ENCODE measurements at regions not wholly inside any gene's neighbourhood (a gene's known extent, or its start where the extent isn't known, plus 50 kb on each side); places are given as distances from the start of the nearest gene placed in this dataset.

DNA sequence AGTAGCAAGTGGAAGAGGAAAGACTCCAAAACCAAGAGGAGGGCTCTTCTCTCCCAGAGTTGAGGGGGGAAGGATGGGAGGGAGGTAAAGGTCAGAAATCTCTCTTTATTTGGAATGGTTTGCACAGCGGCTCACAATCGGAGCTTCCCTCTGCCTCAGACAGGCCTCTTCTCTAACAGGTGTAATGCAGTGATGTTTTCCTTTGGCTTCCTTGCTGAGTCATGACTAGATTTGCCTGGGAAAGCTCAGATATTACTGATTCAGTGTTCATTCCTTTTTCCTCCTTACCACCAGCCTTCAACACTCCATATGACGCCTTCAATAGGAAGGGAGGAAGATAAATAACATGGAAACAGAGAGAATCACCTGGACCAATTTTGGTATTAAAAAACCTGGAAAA, 136.6 kb downstream of the RNF152 start:
- no peak for DNase-seq

DNA sequence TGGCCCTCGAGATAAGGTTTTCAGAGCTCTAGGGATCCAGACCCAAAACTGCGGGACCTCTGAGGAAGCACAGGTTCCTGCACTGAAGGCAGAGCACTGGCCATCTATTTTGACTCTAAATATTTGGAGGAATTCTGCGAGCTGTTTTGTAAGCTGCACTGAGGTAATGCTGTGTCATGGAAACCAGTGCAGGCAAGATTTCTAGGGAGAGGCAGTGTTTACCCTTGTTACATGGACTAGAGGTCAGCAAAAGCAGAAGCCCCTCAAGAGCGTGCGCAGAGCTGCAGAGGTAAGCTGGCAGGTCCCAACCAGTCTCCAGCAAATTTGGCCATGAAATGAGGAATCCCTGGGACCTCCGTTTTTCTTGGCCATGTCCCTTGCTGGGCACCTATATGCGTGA, 137.3 kb downstream of the RNF152 start:
- no peak for DNase-seq

DNA sequence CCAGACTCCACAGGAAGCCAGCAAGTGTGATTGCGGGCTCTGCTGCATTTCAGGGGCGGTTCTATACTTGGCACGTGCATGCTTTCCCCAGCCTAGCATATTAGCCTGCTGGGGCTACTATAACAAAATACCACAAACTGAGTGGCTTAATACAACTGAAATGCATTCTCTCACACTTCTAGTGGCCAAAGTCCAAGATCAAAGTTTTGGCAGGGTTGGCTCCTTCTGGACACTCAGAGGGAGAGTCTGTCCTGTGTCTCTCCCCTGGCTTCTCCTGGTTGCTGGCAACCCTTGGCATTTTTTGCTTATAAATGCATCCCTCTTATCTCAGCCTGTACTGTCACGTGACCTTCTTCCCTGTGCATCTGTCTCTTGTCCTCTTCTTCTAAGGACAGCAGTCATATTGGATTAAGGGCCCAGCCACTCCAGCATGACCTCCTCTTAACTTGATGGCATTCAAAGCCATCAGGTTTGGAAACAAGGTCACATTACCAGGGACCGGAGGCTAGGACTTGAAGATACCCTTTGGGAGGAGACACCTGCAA, 138.7 kb downstream of the RNF152 start:
- no peak for DNase-seq

DNA sequence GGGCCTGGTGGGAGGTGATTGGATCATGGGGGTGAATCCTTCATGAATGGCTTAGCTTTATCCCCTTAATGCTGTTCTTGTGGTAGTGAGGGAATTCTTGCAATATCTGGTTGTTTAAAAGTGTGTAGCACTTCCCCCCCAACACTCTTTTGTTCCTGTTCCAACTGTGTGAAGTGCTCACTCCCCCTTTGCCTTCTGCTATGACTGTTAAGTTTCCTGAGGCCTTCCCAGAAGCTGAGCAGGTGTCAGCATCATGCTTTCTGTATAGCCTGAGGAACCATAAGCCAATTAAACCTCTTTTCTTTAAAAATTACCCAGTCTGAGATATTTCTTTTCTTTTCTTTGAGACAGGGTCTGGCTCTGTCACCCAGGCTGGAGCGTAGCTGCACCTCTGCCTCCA, 139.4 kb downstream of the RNF152 start:
- no peak for DNase-seq

DNA sequence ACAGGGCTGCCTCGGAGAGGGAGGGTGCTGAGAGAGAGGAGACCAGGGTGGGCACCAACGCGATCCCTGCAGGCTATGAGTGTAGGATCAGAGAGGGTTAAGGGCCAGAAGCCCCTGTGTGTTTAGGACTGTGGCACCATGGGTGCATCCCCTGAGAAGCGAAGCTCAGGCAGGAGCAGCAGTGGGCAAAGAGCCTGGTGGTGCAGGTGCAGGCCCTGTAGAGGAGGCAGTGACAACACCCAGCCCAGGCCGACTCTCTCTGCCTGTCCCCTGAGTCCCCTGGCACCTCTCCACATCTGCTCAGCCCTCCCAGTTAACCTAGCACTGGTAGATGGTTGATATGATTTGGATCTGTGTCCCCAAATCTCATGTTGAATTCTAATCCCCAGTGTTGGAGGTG, 139.8 kb downstream of the RNF152 start:
- no peak for DNase-seq

DNA sequence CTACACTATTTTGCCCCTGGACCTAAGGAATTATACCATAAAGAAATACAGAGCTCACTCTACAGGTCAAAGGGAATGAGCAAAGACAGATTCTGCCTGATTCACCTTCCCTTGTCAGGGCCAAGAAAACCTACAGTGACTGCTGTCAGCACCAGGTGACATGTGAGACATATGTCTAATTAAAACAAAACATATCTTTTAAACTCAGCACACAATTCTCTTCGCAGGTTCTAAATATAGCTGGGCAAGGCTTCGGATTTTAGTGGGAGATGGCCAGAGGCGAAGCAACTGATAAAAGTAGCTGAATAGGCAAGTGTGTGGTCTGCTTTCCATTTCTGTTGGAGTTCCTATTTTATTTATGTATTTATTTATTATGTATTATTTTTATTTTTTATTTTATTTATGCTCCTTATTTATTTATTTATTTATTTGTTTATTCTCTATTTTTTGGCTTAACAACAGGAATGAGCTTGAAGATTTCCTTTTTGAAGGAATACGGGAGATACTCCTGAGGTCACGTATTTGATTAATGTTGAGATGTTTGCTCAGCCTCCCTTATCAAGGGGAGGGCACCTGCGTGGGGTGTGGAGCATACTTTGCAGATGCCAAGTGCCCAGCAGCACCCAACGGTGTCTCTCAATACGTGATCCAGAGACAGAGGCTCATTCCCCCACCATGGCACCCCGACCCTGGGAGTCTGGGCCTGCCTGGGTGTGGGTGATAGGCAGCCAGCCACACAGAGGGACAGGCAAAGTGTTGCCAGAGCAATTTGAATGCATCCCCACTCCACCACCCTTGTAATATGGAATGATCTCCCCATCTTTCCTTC, 141.8 kb downstream of the RNF152 start:
- no peak for DNase-seq

DNA sequence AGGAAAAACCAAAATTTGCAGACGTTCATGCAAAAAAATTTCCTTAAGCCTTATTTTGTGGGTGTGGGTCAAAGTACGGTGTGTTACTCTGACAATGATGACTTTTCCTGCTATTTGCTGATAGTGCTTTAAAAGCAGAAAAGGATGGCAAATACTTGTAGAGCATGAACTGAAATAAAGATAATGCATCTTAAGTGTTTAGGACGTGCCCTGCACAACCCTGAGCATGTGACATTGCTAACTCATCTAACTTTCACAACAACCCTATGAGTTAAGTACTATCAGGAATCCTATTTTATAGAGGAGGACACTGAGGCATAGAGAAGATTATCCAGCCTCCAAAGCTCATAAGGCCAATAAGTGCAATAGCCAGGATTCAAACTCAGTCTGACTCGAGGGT, 143.3 kb downstream of the RNF152 start:
- no peak for DNase-seq

DNA sequence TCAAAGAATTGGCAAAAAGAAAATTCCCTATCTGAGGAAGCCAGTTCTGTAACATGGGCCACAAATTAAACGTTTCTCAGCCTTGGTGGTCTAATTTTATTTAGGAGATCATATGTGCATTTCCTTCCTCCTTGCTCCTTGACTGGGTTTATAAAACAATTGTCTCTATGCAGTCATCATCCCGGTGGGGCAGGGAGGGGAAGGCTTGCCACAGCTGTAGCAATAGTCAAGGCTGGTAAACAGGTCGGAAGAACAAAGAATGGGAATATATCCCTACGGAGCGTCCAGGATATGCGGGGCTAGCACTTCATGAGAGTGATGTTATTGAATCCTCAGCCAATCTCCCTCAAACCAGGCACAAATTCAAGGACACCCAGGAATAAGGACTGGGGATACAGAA, 143.8 kb downstream of the RNF152 start:
- no peak for DNase-seq

DNA sequence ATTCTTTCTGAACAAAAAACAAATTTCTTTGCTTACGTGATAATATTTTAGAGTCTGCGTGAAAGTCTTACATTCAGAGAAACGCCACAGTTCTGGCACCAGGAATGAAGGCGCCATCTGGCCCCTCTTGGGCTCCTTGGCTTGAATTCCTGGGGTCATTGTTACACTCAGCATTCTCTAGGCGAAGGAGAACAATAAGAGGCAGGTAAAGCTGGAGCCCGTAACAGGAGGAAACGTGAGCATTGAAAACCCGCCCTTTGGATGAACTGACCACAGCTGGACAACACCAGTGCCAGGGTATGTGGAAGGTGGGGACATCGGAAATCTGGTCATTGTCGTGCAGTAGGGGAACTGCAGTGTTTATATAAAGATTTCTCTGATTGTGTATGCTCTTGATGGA, 144.8 kb downstream of the RNF152 start:
- DNase-seq: no peak

DNA sequence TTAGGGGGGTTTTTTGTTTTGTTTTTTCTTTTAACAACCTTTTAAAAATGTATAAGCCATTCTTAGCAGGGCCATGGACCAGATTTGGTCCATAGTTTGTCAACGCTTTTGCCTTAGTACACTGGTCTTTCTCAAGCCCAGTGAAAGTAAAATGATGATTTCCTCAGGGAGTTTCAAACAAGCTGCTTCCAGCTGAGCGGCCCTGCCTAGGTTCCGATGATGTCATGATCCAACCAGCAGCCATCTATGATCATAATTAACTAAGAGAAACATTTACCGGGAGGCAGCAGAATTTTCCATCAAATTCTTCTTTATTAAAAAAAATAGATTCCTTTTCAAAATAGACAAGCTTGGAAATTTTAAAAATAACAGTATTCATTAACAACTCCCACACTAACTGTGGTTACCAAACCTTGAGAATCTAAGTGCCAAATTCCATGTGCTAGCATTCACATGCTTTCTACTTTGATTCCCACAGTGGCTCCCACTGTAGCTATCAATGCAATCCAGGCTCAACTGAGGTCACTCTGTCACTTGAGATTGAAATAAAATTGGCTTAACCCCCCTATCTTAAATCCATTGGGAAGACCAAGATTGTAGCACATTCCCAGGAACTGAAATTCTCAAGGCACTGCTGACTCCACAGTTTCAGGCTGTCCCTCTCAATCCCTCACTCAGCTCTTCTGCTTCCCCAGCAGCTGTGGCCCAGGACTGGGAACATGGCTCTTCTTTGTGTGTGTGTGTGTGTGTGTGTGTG, 148.9 kb downstream of the RNF152 start:
- no peak for DNase-seq

DNA sequence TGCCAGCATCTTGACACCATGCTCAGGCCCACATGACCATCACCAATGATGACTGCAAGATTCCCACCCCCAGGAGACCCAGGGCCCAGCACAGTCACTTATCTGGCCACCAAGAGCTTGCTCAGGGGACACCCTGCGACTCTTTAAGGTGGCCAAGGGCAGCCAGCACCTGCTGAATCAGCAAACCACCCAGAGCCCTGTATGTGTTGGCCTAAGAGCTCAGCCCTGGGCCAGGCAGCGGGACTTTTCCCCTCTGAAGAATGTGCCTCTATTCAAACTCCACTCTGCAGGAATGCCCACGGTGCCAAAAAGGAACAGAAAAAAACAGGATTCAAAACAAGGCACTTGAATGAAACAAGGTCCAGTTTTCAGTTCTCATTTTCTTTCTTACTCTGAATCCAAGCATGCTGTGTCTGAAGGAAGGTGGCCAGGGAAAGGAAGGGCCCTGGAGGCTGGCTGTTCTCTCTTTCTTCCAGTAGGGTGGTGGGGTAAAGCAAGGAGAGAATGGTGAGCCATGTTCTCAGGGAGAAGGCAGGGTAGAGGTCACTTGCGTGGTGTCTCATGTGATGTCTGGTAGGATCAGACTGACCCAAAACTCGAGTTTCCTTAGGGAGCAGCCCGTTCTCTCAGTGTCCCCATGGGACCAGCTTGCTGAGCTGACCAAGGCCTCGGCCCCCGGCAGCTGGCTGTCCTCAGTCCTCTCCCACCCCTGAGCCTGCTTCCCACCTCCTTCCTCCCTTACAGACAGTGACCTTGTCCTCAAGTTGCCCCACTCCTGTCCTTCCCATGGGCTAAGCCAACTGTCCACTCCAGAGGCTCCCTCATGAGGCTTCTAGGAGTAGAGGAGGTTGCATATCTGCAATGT, 150.0 kb downstream of the RNF152 start:
- no peak for DNase-seq

DNA sequence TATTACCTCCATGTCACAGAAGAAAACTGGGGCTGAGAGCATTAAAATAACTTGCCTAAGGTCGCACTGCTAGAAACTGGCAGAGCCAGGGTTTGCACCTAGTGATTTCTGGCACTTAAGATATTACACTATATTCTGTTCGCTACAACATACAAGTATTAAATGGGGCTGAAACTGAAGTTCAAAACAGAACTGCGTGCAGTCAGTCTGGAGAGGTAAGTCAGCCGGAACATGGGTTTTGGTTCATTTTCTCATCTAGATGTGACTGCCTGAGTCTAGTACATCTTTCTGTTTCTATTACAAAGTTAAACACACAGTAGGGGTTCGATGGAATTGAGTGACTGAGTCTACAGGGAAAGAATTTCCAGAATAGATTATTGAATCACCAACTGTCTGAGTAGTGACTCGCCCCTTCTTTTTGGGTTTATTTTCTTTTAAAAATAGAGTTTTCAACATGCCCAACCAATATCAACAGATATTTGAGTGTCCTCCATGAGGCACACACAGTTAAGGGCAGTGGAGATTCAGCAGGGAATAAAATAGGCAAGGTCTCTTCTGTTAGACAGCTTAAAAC, 150.8 kb downstream of the RNF152 start:
- DNase-seq: no peak

DNA sequence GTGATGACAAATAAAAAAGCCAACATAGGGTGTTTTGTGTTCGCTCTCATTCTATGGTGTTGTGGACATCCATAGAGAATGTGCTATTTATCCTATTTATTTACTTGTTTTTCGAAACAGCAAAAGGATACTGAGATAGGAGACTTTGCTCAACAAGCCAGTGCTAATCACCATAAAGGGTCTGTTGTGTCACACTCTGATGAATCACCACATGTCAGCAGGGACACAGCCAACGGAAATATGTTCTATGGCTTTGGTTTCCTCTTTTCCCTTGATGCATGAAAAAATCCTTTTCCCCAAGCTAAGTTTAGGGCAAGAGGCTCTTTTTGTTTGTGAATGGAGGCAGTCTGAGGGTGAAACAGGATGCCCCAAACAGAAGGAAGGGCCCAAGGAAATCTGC, 154.3 kb downstream of the RNF152 start:
- DNase-seq: no peak

DNA sequence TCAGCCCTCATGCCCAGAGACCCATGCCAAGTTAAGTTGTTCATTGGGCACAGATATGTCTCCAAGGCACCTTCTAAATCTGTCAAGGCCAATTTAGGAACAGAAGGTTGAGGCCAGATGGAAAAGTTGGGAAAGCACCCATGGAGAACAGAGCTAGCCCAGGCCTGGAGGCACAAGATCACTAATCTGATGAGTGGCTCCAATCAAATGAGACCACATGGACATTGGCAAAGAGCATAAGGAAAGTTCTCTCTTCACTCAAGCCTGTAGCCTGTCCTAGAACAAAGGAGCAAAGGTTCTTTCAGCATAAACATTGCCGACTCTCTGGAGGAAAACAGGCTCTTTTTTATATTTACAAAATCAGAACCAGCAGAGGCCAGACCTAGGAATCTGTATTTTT, 154.8 kb downstream of the RNF152 start:
- no peak for DNase-seq

DNA sequence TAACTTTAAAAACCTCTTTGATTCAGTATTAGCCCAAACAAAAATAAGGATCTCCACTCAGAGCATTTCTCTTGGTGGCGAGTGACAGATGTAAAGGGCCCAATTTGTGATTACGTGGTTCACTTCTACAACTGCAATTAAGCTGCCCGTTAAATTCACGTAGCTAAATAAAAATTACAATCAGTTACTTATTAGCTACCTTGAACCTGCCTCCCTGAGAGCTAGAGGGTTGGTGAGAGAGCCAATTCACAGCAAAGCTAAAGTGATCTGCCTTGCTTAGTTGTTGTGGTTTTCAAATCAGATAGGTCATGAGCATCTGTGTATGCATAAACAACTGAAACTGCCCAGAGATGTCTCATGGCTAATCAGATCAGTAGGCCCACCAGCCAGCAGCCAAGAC, 156.7 kb downstream of the RNF152 start:
- no peak for DNase-seq

DNA sequence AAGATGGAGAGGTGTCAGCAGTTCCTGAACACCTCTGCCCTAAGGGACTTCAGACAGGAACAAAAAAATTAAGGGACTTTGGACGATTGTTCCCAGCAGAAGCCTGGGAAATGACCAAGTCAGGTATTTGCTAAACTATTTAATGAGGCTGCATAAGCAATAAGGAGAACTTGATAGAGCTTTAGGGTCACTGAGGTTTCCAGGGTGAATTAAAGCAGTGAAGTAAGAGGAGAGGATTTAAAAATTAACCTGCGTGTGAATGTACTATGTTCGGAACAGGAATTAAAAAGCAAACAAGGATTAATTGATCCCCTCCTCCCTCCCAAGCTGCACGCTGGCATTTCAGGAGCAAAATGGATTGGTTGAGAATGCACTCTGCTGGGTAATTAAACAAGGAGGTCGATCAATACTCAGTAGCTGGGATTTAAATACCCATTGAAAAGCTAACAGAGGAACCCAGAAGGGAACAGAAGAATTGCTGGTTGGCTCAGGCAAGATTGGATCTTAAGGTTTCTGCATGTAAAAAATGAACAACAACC, 157.2 kb downstream of the RNF152 start:
- DNase-seq: no peak

DNA sequence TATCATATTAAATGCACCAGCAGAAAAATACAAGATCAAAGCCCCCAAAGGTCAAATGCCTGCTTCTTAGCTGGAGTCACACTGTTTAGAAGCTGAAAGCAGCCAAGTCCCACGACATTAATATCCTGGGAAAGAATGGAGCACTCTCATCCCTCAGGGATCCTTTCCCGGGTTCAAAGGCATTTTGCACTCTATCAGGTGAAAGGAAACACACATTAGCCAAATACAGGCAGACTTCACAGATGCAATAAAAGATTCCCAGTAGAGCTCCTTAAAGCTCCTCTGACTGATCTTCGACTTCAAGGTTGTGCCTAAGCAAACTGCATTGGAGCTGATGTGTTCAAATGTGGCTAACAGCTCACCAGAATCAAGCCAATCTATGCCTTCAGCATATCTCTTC, 158.4 kb downstream of the RNF152 start:
- no peak for DNase-seq

DNA sequence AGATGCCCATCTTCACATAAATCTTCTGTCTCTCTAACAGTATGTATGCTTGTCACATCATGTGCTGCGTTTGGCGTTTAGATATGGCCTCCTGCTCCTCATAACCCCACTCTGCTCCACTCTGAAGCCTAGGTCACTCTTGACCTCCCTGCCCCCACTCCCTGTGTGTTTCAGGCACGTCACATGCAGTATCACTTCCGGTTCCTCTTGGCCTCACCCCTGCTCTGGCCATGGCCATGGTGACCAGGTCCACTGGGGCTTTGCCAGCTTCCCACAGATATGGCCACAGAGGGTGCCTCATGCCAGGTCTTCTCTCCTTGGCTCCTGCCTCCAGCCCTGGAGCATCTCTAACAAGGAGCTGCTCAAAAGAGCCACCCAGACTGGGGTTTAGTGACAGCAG, 160.0 kb downstream of the RNF152 start:
- DNase-seq: no peak

DNA sequence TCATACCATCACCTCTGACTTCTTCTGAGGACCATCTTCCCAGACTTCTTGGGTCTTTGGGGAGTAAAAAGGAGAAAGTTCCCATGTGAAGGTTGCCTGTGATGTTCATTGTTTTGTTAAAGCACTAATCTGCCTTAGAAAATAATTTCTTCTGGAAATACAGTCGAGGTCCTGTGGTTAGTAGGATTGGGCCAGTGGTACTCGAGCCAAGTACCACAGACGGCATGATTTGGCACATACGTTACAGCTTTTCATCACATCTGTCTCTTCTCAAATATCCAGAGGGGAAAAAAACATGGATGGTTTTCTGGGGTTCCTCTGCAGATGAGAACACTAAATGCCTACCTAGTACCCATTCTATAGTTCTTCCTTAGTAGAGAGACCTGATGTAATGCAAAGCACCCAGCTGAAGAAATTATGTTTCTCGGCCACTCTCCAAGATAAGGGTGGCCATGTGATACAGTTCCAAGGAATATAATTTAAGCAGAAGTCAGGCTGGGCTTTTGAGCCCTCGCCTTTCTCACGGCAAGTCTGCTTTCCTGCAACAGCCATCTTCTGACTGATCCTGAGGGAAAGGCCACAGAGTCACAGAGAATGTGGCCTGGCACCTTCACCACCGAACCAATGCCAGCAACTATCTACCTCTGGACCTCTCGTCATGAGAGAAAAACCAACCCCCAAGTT, 161.0 kb downstream of the RNF152 start:
- no peak for DNase-seq

DNA sequence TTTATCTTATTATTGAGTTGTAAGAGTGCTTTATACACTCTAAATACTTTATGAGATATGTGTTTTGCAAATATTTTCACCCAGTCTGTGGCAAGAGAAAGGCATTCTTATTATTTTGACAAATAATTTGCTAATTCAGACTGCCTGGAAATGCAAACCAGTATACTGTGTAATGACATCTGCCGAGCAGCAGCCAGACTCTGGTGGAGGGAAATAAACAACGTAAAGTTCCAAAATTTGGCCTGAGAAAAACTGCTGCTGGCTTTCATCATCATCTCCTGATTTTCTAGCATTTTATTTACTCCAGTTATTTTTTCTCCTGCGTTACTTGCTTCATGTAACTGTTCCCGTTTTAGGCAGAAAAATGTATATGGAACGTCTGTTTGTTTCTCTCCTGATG, 161.6 kb downstream of the RNF152 start:
- no peak for DNase-seq

DNA sequence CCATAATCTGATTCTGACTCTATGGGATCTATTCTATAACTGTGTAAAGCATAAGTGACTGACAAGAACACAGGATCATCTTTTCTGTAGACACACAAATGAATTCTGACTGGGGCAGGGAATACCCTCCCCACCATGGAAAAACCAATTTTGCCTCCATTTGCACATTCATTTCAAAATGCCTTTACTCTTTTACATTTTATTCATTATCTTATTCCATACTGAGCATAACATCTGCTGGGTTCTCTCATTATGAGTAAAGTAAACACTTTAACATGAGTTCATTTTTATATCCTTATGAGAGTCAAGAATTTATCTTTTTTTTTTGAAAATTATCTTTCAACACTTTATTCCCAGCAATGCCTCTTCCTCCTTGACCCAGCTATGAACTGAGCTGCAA, 163.5 kb downstream of the RNF152 start:
- DNase-seq: no peak

All from stimulated activated CD4-positive, alpha-beta T cell treated with anti-CD3 and anti-CD28 coated beads, Interleukin-15, amount 100 ng/mL, for 24 hours (primary cell).